COLO829 (cell line): ENCODE measurements at regions not wholly inside any gene's neighbourhood (a gene's known extent, or its start where the extent isn't known, plus 50 kb on each side); places are given as distances from the start of the nearest gene placed in this dataset.
"Not testable (repeated sequence)": the region's sequence is repeated elsewhere in the genome, so short reads cannot be mapped to it uniquely, and the experiment has no call there.

Source experiments
- DNase-seq: peaks from one replicate; pipeline ENCODE4 v3.0.0; 2012; ENCODE audit warnings: low spot score

- not testable (repeated sequence) for DNase-seq
Observed at GRCh38 chr17:56002656-56003055, 150.6 kb upstream of the ANKFN1 start.

GRCh38 chr17:56009795-56010651 is 143.3 kb upstream of the ANKFN1 start:
- DNase-seq: no peak

GRCh38 chr17:56011406-56012131 is 141.7 kb upstream of the ANKFN1 start:
- no peak for DNase-seq

- no peak for DNase-seq
Observed at GRCh38 chr17:56018211-56018610, 135.1 kb upstream of the ANKFN1 start.

GRCh38 chr17:56020369-56020768 is 132.9 kb upstream of the ANKFN1 start:
- no peak for DNase-seq

GRCh38 chr17:56021681-56022190 is 131.5 kb upstream of the ANKFN1 start:
- no peak for DNase-seq

- DNase-seq: no peak
Observed at GRCh38 chr17:56023851-56024250, 129.4 kb upstream of the ANKFN1 start.

- no peak for DNase-seq
Observed at GRCh38 chr17:56026915-56027314, 126.4 kb upstream of the ANKFN1 start.

- DNase-seq: no peak
Observed at GRCh38 chr17:56028837-56029236, 124.4 kb upstream of the ANKFN1 start.

GRCh38 chr17:56030009-56030624 is 123.2 kb upstream of the ANKFN1 start:
- DNase-seq: no peak

GRCh38 chr17:56031636-56032035 is 121.6 kb upstream of the ANKFN1 start:
- no peak for DNase-seq

GRCh38 chr17:56034197-56034635 is 119.1 kb upstream of the ANKFN1 start:
- no peak for DNase-seq

GRCh38 chr17:56038131-56038530 is 115.1 kb upstream of the ANKFN1 start:
- no peak for DNase-seq

- no peak for DNase-seq
Observed at GRCh38 chr17:56045872-56046271, 107.4 kb upstream of the ANKFN1 start.

- DNase-seq: no peak
Observed at GRCh38 chr17:56047331-56047730, 105.9 kb upstream of the ANKFN1 start.

- DNase-seq: no peak
Observed at GRCh38 chr17:56057869-56058268, 95.4 kb upstream of the ANKFN1 start.

- no peak for DNase-seq
Observed at GRCh38 chr17:56064506-56064905, 88.8 kb upstream of the ANKFN1 start.

- DNase-seq: no peak
Observed at GRCh38 chr17:56074361-56074890, 78.8 kb upstream of the ANKFN1 start.

GRCh38 chr17:56076980-56077379 is 76.3 kb upstream of the ANKFN1 start:
- DNase-seq: no peak

GRCh38 chr17:56083475-56083874 is 69.8 kb upstream of the ANKFN1 start:
- no peak for DNase-seq

GRCh38 chr17:56085576-56086267 is 67.6 kb upstream of the ANKFN1 start:
- DNase-seq: no peak

- DNase-seq: no peak
Observed at GRCh38 chr17:56087199-56087598, 66.1 kb upstream of the ANKFN1 start.
